GM12891 (cell line): ENCODE measurements at regions not wholly inside any gene's neighbourhood (a gene's known extent, or its start where the extent isn't known, plus 50 kb on each side); places are given as distances from the start of the nearest gene placed in this dataset.
"Not testable (repeated sequence)": the region's sequence is repeated elsewhere in the genome, so short reads cannot be mapped to it uniquely, and the experiment has no call there.

ENCODE experiments used
- DNase-seq: peaks from one replicate; pipeline ENCODE4 v3.0.0; 2011; ENCODE audit warnings: low spot score; ENCODE audit not compliant: insufficient read length
- FAIRE-seq: peaks from 2 replicates; lab custom pipeline; 2011; peaks lifted over from hg19 to GRCh38; lab: Jason Lieb, UNC
- PAX5 ChIP-seq: IDR thresholded peaks from 2 replicates; pipeline ENCODE4 v1.6.1; 2011; ENCODE audit warnings: low read length, moderate library complexity, mild to moderate bottlenecking; ENCODE audit not compliant: insufficient read depth, severe bottlenecking
- POLR2A ChIP-seq: IDR thresholded peaks from 2 replicates; pipeline ENCODE4 v1.6.1; 2011; ENCODE audit warnings: low read depth, low read length, control low read depth
- POLR2AphosphoS5 ChIP-seq: IDR thresholded peaks from 2 replicates; pipeline ENCODE4 v1.6.1; 2011; ENCODE audit warnings: low read depth, low read length, control low read depth
- POU2F2 ChIP-seq: IDR thresholded peaks from 2 replicates; pipeline ENCODE4 v1.6.1; 2011; ENCODE audit warnings: low read depth, mild to moderate bottlenecking, control low read depth, low read length, moderate library complexity
- SPI1 ChIP-seq: IDR thresholded peaks from 2 replicates; pipeline ENCODE4 v1.6.1; 2011; ENCODE audit warnings: low read depth, low read length, control low read depth
- TAF1 ChIP-seq: IDR thresholded peaks from 2 replicates; pipeline ENCODE4 v1.6.1; 2011; ENCODE audit warnings: low read depth, low read length, control low read depth

GRCh38 chr1:91207691-91208090 is 185.9 kb upstream of the ZNF644 start:
- DNase-seq, FAIRE-seq: not testable (repeated sequence)

- not testable (repeated sequence) for FAIRE-seq
These were observed 182.3 kb upstream of the ZNF644 start for GRCh38 chr1:91204150-91204549.

GRCh38 chr1:91201694-91202093 is 179.9 kb upstream of the ZNF644 start:
- FAIRE-seq (no peak), DNase-seq (no peak)
- TF ChIP-seq POLR2A (no peak), PAX5 (no peak), SPI1 (no peak), POU2F2 (no peak), TAF1 (no peak), POLR2AphosphoS5 (no peak)

More at GRCh38 chr1:91204150-91204549, 182.3 kb upstream of the ZNF644 start:
- not testable (repeated sequence) for DNase-seq

GRCh38 chr1:91201176-91201575 is 179.3 kb upstream of the ZNF644 start:
- FAIRE-seq, result no peak
- TF ChIP-seq PAX5, result no peak
- no peak for TF ChIP-seq TAF1
- DNase-seq, result no peak

GRCh38 chr1:91200675-91201074 is 178.8 kb upstream of the ZNF644 start:
- TF ChIP-seq SPI1 (no peak), POLR2AphosphoS5 (no peak), TAF1 (no peak), POU2F2 (no peak), POLR2A (no peak), PAX5 (no peak)
- no peak for FAIRE-seq

GRCh38 chr1:91199988-91200387 is 178.2 kb upstream of the ZNF644 start:
- FAIRE-seq (no peak), DNase-seq (no peak)
- no peak for TF ChIP-seq TAF1
- no peak for TF ChIP-seq POU2F2
- no peak for TF ChIP-seq PAX5
- TF ChIP-seq POLR2A, result no peak
- no peak for TF ChIP-seq POLR2AphosphoS5
- no peak for TF ChIP-seq SPI1

More at GRCh38 chr1:91200675-91201074, 178.8 kb upstream of the ZNF644 start:
- no peak for DNase-seq

GRCh38 chr1:91190996-91191395 is 169.2 kb upstream of the ZNF644 start:
- TF ChIP-seq PAX5, result no peak
- TF ChIP-seq POLR2AphosphoS5, result no peak
- TF ChIP-seq POU2F2, result no peak
- TF ChIP-seq TAF1, result no peak
- TF ChIP-seq SPI1, result no peak
- TF ChIP-seq POLR2A, result no peak
- FAIRE-seq (no peak), DNase-seq (no peak)

- TF ChIP-seq SPI1 (no peak), POLR2A (no peak), TAF1 (no peak), PAX5 (no peak), POLR2AphosphoS5 (no peak), POU2F2 (no peak)
- FAIRE-seq, result no peak
- no peak for DNase-seq
These were observed 167.3 kb upstream of the ZNF644 start for GRCh38 chr1:91189096-91189495.

- FAIRE-seq, result not testable (repeated sequence)
These were observed 161.0 kb upstream of the ZNF644 start for GRCh38 chr1:91182807-91183206.

GRCh38 chr1:91176250-91176649 is 154.4 kb upstream of the ZNF644 start:
- FAIRE-seq, result no peak
- TF ChIP-seq POLR2A (no peak), POU2F2 (no peak), SPI1 (no peak), PAX5 (no peak), POLR2AphosphoS5 (no peak), TAF1 (no peak)
- DNase-seq, result no peak

More at GRCh38 chr1:91182807-91183206, 161.0 kb upstream of the ZNF644 start:
- not testable (repeated sequence) for DNase-seq

- no peak for FAIRE-seq
- TF ChIP-seq SPI1 (peak; percentile 27; the same call in 1 of the 2 replicates), POLR2AphosphoS5 (no peak)
- no peak for DNase-seq
These were observed 152.9 kb upstream of the ZNF644 start for GRCh38 chr1:91174734-91175133.
